ENCODE measurements at regions not wholly inside any gene's neighbourhood (a gene's known extent, or its start where the extent isn't known, plus 50 kb on each side); places are given as distances from the start of the nearest gene placed in this dataset.
A peak's percentile ranks its signal among the peaks of the same experiment; 100 is the strongest.

DNA sequence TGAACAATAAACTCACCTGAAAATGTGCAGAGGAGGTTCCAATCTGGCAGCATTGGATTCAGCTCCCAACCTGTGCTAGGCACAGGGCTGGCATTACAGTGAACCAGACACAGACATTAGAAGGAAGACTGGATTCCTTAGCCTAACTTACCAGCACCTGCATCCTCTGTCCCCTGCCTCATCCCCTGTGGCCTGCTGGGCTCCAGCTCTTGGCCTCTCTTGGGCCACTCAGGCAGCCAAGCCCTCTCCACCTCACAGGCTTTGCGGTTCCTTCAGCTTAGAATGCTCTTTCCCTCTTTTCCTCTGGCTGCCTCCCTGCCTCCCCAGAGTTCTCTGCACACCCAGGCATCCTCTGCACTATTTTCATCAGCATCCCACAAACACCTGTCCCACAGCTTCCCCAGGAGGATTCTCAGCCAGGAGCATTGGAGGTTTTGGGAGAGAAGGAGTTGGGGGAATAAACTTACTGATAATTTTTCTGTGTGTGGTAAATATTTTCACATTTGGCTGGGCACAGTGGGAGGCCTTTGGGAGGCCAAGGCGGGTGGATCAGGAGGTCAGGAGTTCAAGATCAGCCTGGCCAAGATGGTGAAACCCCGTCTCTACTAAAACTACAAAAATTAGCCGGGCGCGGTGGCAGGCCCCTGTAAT is 132.0 kb downstream of the INHBB start (continued):
- TF ChIP-seq, protein P1, sequence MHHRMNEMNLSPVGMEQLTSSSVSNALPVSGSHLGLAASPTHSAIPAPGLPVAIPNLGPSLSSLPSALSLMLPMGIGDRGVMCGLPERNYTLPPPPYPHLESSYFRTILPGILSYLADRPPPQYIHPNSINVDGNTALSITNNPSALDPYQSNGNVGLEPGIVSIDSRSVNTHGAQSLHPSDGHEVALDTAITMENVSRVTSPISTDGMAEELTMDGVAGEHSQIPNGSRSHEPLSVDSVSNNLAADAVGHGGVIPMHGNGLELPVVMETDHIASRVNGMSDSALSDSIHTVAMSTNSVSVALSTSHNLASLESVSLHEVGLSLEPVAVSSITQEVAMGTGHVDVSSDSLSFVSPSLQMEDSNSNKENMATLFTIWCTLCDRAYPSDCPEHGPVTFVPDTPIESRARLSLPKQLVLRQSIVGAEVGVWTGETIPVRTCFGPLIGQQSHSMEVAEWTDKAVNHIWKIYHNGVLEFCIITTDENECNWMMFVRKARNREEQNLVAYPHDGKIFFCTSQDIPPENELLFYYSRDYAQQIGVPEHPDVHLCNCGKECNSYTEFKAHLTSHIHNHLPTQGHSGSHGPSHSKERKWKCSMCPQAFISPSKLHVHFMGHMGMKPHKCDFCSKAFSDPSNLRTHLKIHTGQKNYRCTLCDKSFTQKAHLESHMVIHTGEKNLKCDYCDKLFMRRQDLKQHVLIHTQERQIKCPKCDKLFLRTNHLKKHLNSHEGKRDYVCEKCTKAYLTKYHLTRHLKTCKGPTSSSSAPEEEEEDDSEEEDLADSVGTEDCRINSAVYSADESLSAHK (CRISPR knock-in tag; IDR thresholded peaks at IDR 0.05; ENCODE audit: borderline replicate concordance): no peak
- TF ChIP-seq, protein P2, sequence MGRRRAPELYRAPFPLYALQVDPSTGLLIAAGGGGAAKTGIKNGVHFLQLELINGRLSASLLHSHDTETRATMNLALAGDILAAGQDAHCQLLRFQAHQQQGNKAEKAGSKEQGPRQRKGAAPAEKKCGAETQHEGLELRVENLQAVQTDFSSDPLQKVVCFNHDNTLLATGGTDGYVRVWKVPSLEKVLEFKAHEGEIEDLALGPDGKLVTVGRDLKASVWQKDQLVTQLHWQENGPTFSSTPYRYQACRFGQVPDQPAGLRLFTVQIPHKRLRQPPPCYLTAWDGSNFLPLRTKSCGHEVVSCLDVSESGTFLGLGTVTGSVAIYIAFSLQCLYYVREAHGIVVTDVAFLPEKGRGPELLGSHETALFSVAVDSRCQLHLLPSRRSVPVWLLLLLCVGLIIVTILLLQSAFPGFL (CRISPR knock-in tag; IDR thresholded peaks at IDR 0.05): no peak
- TF ChIP-seq PAWR (CRISPR knock-in tag; IDR thresholded peaks at IDR 0.05; ENCODE audit: borderline replicate concordance) (no peak), SAFB2 (CRISPR knock-in tag; IDR thresholded peaks at IDR 0.05; ENCODE audit: borderline replicate concordance, low read depth) (no peak), ARNT (IDR thresholded peaks at IDR 0.05) (no peak)

DNA sequence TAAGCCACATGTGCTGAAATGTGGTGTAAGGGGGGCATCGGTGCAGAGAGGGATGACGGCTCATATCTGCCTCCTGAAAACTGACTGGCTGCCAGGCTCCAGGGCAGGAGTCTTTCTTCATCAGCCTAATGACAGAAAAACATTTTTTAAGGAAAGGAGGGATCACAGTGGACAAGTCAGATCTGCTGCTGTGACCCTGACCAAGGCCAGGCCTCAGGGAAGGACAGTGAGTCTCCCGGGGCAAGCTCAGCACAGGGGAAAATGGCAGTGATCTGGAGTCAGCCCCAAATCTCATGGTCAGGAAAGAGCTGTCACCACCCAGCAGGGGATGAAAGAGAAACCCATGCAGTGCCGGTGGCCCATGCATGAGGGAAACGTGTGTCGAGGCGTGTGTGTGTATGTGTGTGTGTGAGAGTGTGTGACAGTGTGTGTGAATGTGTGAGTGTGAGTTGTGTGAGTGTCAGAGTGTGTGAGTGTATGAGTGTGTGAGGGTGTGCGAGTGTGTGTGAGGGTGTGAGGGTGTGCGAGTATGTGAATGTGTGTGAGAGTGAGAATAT is 134.5 kb downstream of the INHBB start:
- POLR2A ChIA-PET: interaction anchor here (0.8 to 6.5 kb wide), 6 partner anchors 9 to 73 kb away, joined by 3 to 159 read pairs (median 8); no protein-coding TSS in a partner anchor
- in situ Hi-C loops (cut with HindIII; ENCODE audit: extremely low pct_ligation_motif_present, low pct_unique_long_range_greater_than_20kb): no loop called here
- Histone ChIP-seq H3K9me3 (ENCODE audit: low read length) (no peaks in the 10 kb centered on the region), H3K36me3 (replicated peaks in 1 of 2; ENCODE audit: control insufficient read depth in 1 of 2, insufficient read depth in 2 of 2, low read length in 2 of 2) (no peaks in the 10 kb centered on the region), H3K27ac (ENCODE audit: extremely low read length, insufficient read depth, low read length) (no peak overlapping the region), H3K79me2 (ENCODE audit: insufficient read depth, low read length) (no peaks in the 10 kb centered on the region), H4K20me1 (ENCODE audit: insufficient read depth, low read length) (no peaks in the 10 kb centered on the region), H3K4me3 (replicated peaks in 1 of 3; ENCODE audit: insufficient read depth in 1 of 3, low read depth in 2 of 3, low read length in 3 of 3) (no peak overlapping the region), H3K4me1 (ENCODE audit: insufficient read depth, low read length) (peaks cover 57% of the 10 kb centered on the region), H3K27me3 (ENCODE audit: control insufficient read depth in 1 of 2, insufficient read depth in 2 of 2, low read length in 2 of 2) (no peaks in the 10 kb centered on the region), H2AFZ (ENCODE audit: low read length) (no peak overlapping the region), H3K4me2 (ENCODE audit: low read depth, low read length) (no peak overlapping the region; the same call in 1 of the 2 replicates), H3K9ac (ENCODE audit: insufficient read depth, low read depth, low read length) (no peak overlapping the region)
- intact Hi-C loops (cut with micrococcal nuclease; ENCODE audit: unreplicated experiment): loop anchor here (1.0 kb wide), 1 partner anchor 10 kb away; no protein-coding TSS in a partner anchor
- DNase-seq (ENCODE audit: low spot score): no peak
- no peak for FAIRE-seq
- WGBS (ENCODE audit: low lambda C conversion rate): 67% methylated on average over 9 of the region's 9 CpGs
- CTCF ChIA-PET (ENCODE audit: low intra/inter-chr PET ratio, low total read pairs): no interaction called here
- no TSS peak for BruUV-seq (replicated peaks)
- ATAC-seq: 0 out of 3 replicates have a peak, but pooled peaks have one; percentile 9
- TF ChIP-seq CBFB (CRISPR knock-in tag; IDR thresholded peaks at IDR 0.05): no peak
- TF ChIP-seq ISL2 (CRISPR knock-in tag; IDR thresholded peaks at IDR 0.05): no peak
- TF ChIP-seq ZNF749 (CRISPR knock-in tag; IDR thresholded peaks at IDR 0.05; ENCODE audit: borderline replicate concordance): 0 out of 2 replicates have a peak, but pooled peaks have one; percentile 45
- TF ChIP-seq IKZF1 (IDR thresholded peaks at IDR 0.05): 0 out of 2 replicates have a peak, but pooled peaks have one; percentile 20
- TF ChIP-seq ZNF251 (CRISPR knock-in tag; IDR thresholded peaks at IDR 0.05): 0 out of 2 replicates have a peak, but pooled peaks have one; percentile 48
- TF ChIP-seq ZNF562 (CRISPR knock-in tag; IDR thresholded peaks at IDR 0.05; ENCODE audit: borderline replicate concordance): 0 out of 2 replicates have a peak, but pooled peaks have one; percentile 44
- peak; percentile 2; the same call in 1 of the 2 replicates for TF ChIP-seq ZNF550 (CRISPR knock-in tag; IDR thresholded peaks at IDR 0.05; ENCODE audit: borderline replicate concordance)
- 0 out of 2 replicates have a peak, but pooled peaks have one; percentile 6 for TF ChIP-seq MNT (IDR thresholded peaks at IDR 0.05)
- TF ChIP-seq ZMYM3 (CRISPR knock-in tag; IDR thresholded peaks at IDR 0.05): no peak
- TF ChIP-seq ARNT (IDR thresholded peaks at IDR 0.05): 0 out of 2 replicates have a peak, but pooled peaks have one; percentile 4
- 0 out of 2 replicates have a peak, but pooled peaks have one; percentile 6 for TF ChIP-seq ZFY (CRISPR knock-in tag; IDR thresholded peaks at IDR 0.05)
- TF ChIP-seq JUNB (CRISPR knock-in tag; IDR thresholded peaks at IDR 0.05; ENCODE audit: borderline replicate concordance): peak; percentile 61
- no peak for TF ChIP-seq NONO (IDR thresholded peaks at IDR 0.05)
- 0 out of 2 replicates have a peak, but pooled peaks have one; percentile 13 for TF ChIP-seq NONO (CRISPR knock-in tag; conservative IDR thresholded peaks at IDR 0.05)
